NCI-H2107 treated with DMSO at 0.1 percent for 48 hours (cell line): ENCODE measurements at regions not wholly inside any gene's neighbourhood (a gene's known extent, or its start where the extent isn't known, plus 50 kb on each side); places are given as distances from the start of the nearest gene placed in this dataset.

Source experiments
- DNase-seq: peaks from one replicate; lab custom pipeline; 2025; ENCODE audit not compliant: unreplicated experiment; lab: John Stamatoyannopoulos, UW

GRCh38 chr22:22098457-22099193 is 116.0 kb upstream of the TOP3B start:
- DNase-seq = no peak

GRCh38 chr22:22097727-22098228 is 115.2 kb upstream of the TOP3B start:
- DNase-seq = no peak

GRCh38 chr22:22094921-22095320 is 112.3 kb upstream of the TOP3B start:
- DNase-seq = no peak

- DNase-seq = no peak
These were observed 111.9 kb upstream of the TOP3B start for GRCh38 chr22:22094514-22094913.

GRCh38 chr22:22093743-22094142 is 111.2 kb upstream of the TOP3B start:
- DNase-seq = no peak

GRCh38 chr22:22092974-22093373 is 110.4 kb upstream of the TOP3B start:
- DNase-seq = no peak

GRCh38 chr22:22092101-22092500 is 109.5 kb upstream of the TOP3B start:
- DNase-seq = no peak

GRCh38 chr22:22091400-22091878 is 108.9 kb upstream of the TOP3B start:
- DNase-seq = no peak

- no peak for DNase-seq
These were observed 108.2 kb upstream of the TOP3B start for GRCh38 chr22:22090650-22091399.

GRCh38 chr22:22089459-22090308 is 107.1 kb upstream of the TOP3B start:
- no peak for DNase-seq

GRCh38 chr22:22088658-22089458 is 106.3 kb upstream of the TOP3B start:
- no peak for DNase-seq

- DNase-seq = no peak
These were observed 105.5 kb upstream of the TOP3B start for GRCh38 chr22:22087854-22088657.

- no peak for DNase-seq
These were observed 104.0 kb upstream of the TOP3B start for GRCh38 chr22:22086501-22087158.

- DNase-seq = no peak
These were observed 103.3 kb upstream of the TOP3B start for GRCh38 chr22:22085702-22086500.

- DNase-seq = no peak
These were observed 101.6 kb upstream of the TOP3B start for GRCh38 chr22:22084089-22084711.

- DNase-seq = no peak
These were observed 100.4 kb upstream of the TOP3B start for GRCh38 chr22:22082960-22083359.

GRCh38 chr22:22082229-22082835 is 99.7 kb upstream of the TOP3B start:
- DNase-seq = no peak
